ENCODE measurements at regions not wholly inside any gene's neighbourhood (a gene's known extent, or its start where the extent isn't known, plus 50 kb on each side); places are given as distances from the start of the nearest gene placed in this dataset.

DNA sequence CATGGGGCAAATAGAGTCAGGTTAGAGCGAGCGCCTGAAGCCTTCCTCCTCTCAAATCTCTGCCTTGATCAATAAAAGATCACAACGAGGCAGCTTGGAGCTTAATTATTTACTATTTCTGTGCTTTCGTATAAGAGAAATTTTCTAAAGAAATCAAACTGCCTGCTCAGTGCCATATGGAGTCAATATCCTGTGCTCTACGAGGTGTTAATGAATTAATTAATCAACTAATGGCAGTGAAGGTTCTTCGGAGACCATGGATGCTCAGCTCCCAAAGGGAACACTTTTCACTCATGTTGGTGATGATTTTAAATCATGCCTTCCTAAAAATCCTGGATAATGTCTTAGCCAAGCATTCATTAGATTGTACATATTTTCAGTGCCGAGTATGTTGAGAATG, 153.5 kb upstream of the PPP2R3A start:
- Histone ChIP-seq H4K20me1 (no peaks in the 10 kb centered on the region; a peak in 1 of 22 replicates), H3K27me3 (no peaks in the 10 kb centered on the region), H3K27ac (no peak overlapping the region), H3K4me3 (no peak overlapping the region), H3K4me2 (no peak overlapping the region), H3K4me1 (no peaks in the 10 kb centered on the region), H3K9ac (no peak overlapping the region), H3K36me3 (no peaks in the 10 kb centered on the region), H3K9me3 (replicated peaks in 1 of 11) (no peaks in the 10 kb centered on the region)
- no peak for TF ChIP-seq Cebpa-rat (IDR thresholded peaks at IDR 0.05)

- no peak overlapping the region for H3K4me3 ChIP-seq
- H3K4me1 ChIP-seq, result no peaks in the 10 kb centered on the region
- no peak overlapping the region for H3K27ac ChIP-seq
- no peak for TF ChIP-seq Cebpa-rat (IDR thresholded peaks at IDR 0.05)
- no peak overlapping the region for H3K9ac ChIP-seq
- H3K4me2 ChIP-seq, result no peak overlapping the region
- H4K20me1 ChIP-seq, result no peaks in the 10 kb centered on the region
- no peaks in the 10 kb centered on the region for H3K36me3 ChIP-seq
- H3K27me3 ChIP-seq, result no peaks in the 10 kb centered on the region
- H3K9me3 ChIP-seq (replicated peaks in 1 of 11), result no peaks in the 10 kb centered on the region
Observed at GRCh38 chr3:135834465-135834864, 131.1 kb upstream of the PPP2R3A start.

DNA sequence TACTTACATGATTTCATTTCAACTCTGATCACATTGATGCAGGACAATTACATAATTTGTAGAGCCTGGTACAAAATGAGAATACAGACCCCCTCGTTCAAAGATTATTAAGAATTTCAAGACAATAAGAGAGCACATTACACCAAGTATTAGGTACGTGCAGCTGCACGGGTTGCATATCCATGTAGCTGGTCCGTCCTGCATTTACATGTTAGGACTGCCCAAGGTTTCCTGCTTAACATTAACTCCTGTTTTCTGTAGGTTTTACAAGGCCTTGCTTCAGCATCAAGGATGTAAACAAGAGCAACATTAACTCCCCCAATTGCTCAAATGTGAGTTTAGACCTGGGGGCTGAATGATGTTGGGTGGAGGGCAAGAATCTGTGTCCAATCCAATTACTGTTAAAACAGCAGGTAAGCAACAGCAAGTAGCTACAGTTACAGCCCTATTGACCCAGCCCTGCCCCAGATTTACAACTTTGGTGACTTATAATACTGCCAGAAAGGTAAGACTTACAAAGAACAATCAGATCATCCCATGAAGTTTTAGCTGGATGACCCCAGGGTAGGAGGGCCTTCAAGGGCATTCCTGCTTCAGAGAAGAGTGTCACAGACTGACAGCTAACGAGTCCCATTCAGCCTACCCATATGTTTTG, 127.4 kb upstream of the PPP2R3A start:
- no peak overlapping the region for H3K4me2 ChIP-seq
- H3K9me3 ChIP-seq (replicated peaks in 1 of 11), result no peaks in the 10 kb centered on the region
- no peak overlapping the region for H3K9ac ChIP-seq
- H3K27me3 ChIP-seq, result no peaks in the 10 kb centered on the region
- TF ChIP-seq Cebpa-rat (IDR thresholded peaks at IDR 0.05), result no peak
- no peaks in the 10 kb centered on the region for H3K36me3 ChIP-seq
- no peaks in the 10 kb centered on the region for H4K20me1 ChIP-seq
- no peak overlapping the region for H3K4me3 ChIP-seq
- H3K4me1 ChIP-seq, result no peaks in the 10 kb centered on the region
- H3K27ac ChIP-seq, result no peak overlapping the region

GRCh38 chr3:135840436-135840835, 125.1 kb upstream of the PPP2R3A start:
- no peaks in the 10 kb centered on the region for H3K36me3 ChIP-seq
- no peak overlapping the region for H3K27ac ChIP-seq
- no peaks in the 10 kb centered on the region for H3K27me3 ChIP-seq
- H3K9ac ChIP-seq, result no peak overlapping the region
- no peaks in the 10 kb centered on the region for H4K20me1 ChIP-seq
- H3K4me2 ChIP-seq, result no peak overlapping the region
- no peaks in the 10 kb centered on the region for H3K9me3 ChIP-seq (replicated peaks in 1 of 11)
- TF ChIP-seq Cebpa-rat (IDR thresholded peaks at IDR 0.05), result no peak
- H3K4me3 ChIP-seq, result no peak overlapping the region
- no peaks in the 10 kb centered on the region for H3K4me1 ChIP-seq

DNA sequence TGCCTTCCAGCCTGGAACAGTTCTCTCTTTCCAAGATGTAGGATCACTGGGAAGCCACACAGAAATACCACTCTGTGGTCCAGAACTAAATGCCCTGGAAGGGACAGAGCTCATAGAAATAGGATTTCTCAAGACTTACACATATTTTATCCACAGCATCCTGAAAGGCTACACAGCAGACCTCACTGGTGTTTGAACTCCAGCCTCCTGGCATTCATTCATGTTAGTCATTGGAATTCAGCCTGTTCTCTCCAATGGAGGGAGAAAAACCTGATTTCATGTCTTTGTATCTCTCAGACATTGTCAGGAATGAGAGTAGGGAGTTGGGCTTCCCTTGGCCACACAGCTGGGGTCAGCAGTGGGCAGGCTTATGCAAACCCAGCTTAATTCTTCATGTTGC, 121.1 kb upstream of the PPP2R3A start:
- Histone ChIP-seq H3K36me3 (no peaks in the 10 kb centered on the region), H3K4me2 (no peak overlapping the region), H3K27me3 (no peaks in the 10 kb centered on the region), H3K4me3 (no peak overlapping the region), H3K27ac (no peak overlapping the region), H3K9ac (no peak overlapping the region), H3K4me1 (no peaks in the 10 kb centered on the region), H4K20me1 (no peaks in the 10 kb centered on the region), H3K9me3 (replicated peaks in 1 of 11) (no peaks in the 10 kb centered on the region)
- no peak for TF ChIP-seq Cebpa-rat (IDR thresholded peaks at IDR 0.05)

GRCh38 chr3:135848051-135848450, 117.5 kb upstream of the PPP2R3A start:
- Histone ChIP-seq H3K9ac (no peak overlapping the region), H3K4me2 (no peak overlapping the region), H4K20me1 (no peaks in the 10 kb centered on the region), H3K9me3 (replicated peaks in 1 of 11) (no peaks in the 10 kb centered on the region), H3K4me3 (no peak overlapping the region), H3K36me3 (no peaks in the 10 kb centered on the region), H3K27ac (no peak overlapping the region), H3K27me3 (no peaks in the 10 kb centered on the region), H3K4me1 (no peaks in the 10 kb centered on the region)
- TF ChIP-seq Cebpa-rat (IDR thresholded peaks at IDR 0.05), result no peak

DNA sequence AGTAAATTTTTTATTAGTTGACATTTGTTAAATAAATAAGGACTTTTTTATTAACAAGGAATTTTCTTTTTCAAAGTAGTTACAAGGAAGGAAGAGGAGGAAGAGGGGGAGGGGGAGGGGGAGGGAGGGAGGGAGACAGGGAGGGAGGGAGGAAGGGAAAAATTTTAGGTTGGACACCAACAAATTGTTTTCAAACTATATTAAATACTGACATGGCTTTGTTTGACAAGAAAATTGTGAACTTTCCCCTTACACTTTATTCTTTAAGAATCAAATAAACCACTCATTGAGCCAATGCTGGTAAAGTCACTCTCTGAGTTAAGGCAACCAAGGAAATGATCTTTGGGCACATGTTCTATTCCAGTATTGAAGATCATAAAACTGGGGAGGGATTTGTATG, 115.7 kb upstream of the PPP2R3A start:
- Histone ChIP-seq H3K4me2 (no peak overlapping the region), H3K4me1 (no peaks in the 10 kb centered on the region), H3K4me3 (no peak overlapping the region), H3K9me3 (replicated peaks in 1 of 11) (no peaks in the 10 kb centered on the region), H3K27ac (no peak overlapping the region), H3K27me3 (no peaks in the 10 kb centered on the region), H3K36me3 (no peaks in the 10 kb centered on the region), H3K9ac (no peak overlapping the region), H4K20me1 (no peaks in the 10 kb centered on the region)
- no peak for TF ChIP-seq Cebpa-rat (IDR thresholded peaks at IDR 0.05)

GRCh38 chr3:135851201-135852081, 114.1 kb upstream of the PPP2R3A start:
- Histone ChIP-seq H3K36me3 (no peaks in the 10 kb centered on the region), H3K4me3 (no peak overlapping the region), H3K9me3 (replicated peaks in 1 of 11) (no peaks in the 10 kb centered on the region), H3K27me3 (no peaks in the 10 kb centered on the region), H3K27ac (no peak overlapping the region), H3K4me1 (no peaks in the 10 kb centered on the region), H3K9ac (no peak overlapping the region), H4K20me1 (no peaks in the 10 kb centered on the region), H3K4me2 (no peak overlapping the region)
- TF ChIP-seq Cebpa-rat (IDR thresholded peaks at IDR 0.05), result no peak

GRCh38 chr3:135853981-135854380, 111.5 kb upstream of the PPP2R3A start:
- H3K27ac ChIP-seq, result no peak overlapping the region

DNA sequence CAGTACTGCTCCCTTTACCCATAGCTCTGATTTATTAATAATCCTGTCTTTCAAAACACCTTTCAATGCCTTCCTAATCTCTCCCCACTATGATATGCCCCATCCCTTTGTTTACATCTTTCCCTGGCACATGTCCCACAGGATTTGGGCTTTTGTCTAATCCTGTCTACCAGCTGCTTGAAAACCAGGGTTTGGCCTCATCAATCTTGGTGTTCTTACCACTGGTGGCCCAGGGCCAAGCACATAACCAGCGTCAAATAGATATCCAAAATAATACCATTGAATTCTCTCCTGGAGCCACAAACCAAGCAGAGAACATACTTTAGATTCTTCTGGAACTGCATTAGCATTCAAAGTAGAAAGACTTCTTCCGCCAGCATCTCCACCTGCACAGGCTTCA, 104.8 kb upstream of the PPP2R3A start:
- Histone ChIP-seq H4K20me1 (no peaks in the 10 kb centered on the region), H3K4me3 (no peak overlapping the region), H3K4me1 (no peaks in the 10 kb centered on the region), H3K4me2 (no peak overlapping the region), H3K27me3 (no peaks in the 10 kb centered on the region), H3K9ac (no peak overlapping the region), H3K27ac (no peak overlapping the region), H3K9me3 (replicated peaks in 1 of 11) (no peaks in the 10 kb centered on the region), H3K36me3 (no peaks in the 10 kb centered on the region)
- TF ChIP-seq Cebpa-rat (IDR thresholded peaks at IDR 0.05), result no peak

More at GRCh38 chr3:135853981-135854380, 111.5 kb upstream of the PPP2R3A start:
- no peaks in the 10 kb centered on the region for H3K27me3 ChIP-seq
- no peak overlapping the region for H3K9ac ChIP-seq
- no peaks in the 10 kb centered on the region for H3K4me1 ChIP-seq
- H4K20me1 ChIP-seq, result no peaks in the 10 kb centered on the region
- H3K36me3 ChIP-seq, result no peaks in the 10 kb centered on the region
- H3K9me3 ChIP-seq (replicated peaks in 1 of 11), result no peaks in the 10 kb centered on the region
- no peak overlapping the region for H3K4me3 ChIP-seq
- TF ChIP-seq Cebpa-rat (IDR thresholded peaks at IDR 0.05), result no peak
- no peak overlapping the region for H3K4me2 ChIP-seq
